Naive thymus-derived CD8-positive, alpha-beta T cell (primary cell): ENCODE measurements at regions not wholly inside any gene's neighbourhood (a gene's known extent, or its start where the extent isn't known, plus 50 kb on each side); places are given as distances from the start of the nearest gene placed in this dataset.

Experiments
- ATAC-seq, 2 donors: fragments of 150-1000 bp; cut with Tn5 transposase in 1 of 2; sonication (Bioruptor Pico), chemical (Tn5 transposase) in 1 of 2; 1 replicate in 1 of 2; 2 replicates in 1 of 2; pipeline ENCODE4 v1.10.0; 2021; ENCODE audit warnings: mild to moderate bottlenecking in 2 of 2, moderate library complexity in 2 of 2
- POLR2A ChIA-PET: fragments of 350-600 bp; sonication (Branson Sonifier 250); formaldehyde crosslinking; loops from one replicate; lab custom pipeline; 2021; ENCODE audit warnings: antibody characterized with exemption; lab: Charles Lee
- DNase-seq, 10 donors: peaks; one replicate each; pipeline versions ENCODE4 v3.0.0 to v3.0.0-alpha.2; 2020 to 2022
- H3K27ac Mint-ChIP-seq, 10 donors: one replicate each; pipeline ENCODE4 v1.8.0; 2020 to 2022; ENCODE audit warnings: mild to moderate bottlenecking in 10 of 10, mixed read lengths in 10 of 10, moderate library complexity in 4 of 10, inconsistent platforms in 1 of 10
- H3K27me3 Mint-ChIP-seq, 5 donors: one replicate each; pipeline ENCODE4 v1.8.0; 2021 to 2022; ENCODE audit warnings: mixed read lengths in 5 of 5
- H3K36me3 Mint-ChIP-seq, 3 donors: one replicate each; pipeline ENCODE4 v1.8.0; 2020 to 2022; ENCODE audit warnings: mixed read lengths in 3 of 3, mild to moderate bottlenecking in 2 of 3, inconsistent platforms in 1 of 3
- H3K4me1 Mint-ChIP-seq, 4 donors: one replicate each; pipeline ENCODE4 v1.8.0; 2021 to 2022; ENCODE audit warnings: mixed read lengths in 4 of 4
- H3K4me3 Mint-ChIP-seq, 10 donors: one replicate each; pipeline ENCODE4 v1.8.0; 2020 to 2022; ENCODE audit warnings: mild to moderate bottlenecking in 10 of 10, mixed read lengths in 10 of 10, moderate library complexity in 6 of 10, inconsistent platforms in 1 of 10
- H3K9me3 Mint-ChIP-seq, 9 donors: one replicate each; pipeline ENCODE4 v1.8.0; 2020 to 2022; ENCODE audit warnings: mixed read lengths in 9 of 9, mild to moderate bottlenecking in 3 of 9, inconsistent platforms in 1 of 9, moderate library complexity in 1 of 9

GRCh38 chr12:18008642-18009041 is 81.4 kb downstream of the RERGL start:
- H3K4me3 Mint-ChIP-seq: no peak overlapping the region
- DNase-seq (no peak), ATAC-seq (no peak)
- no peaks in the 10 kb centered on the region for H3K27me3 Mint-ChIP-seq
- no peaks in the 10 kb centered on the region for H3K4me1 Mint-ChIP-seq
- H3K9me3 Mint-ChIP-seq: peaks cover 0 to 44% (median 6%) of the 10 kb centered on the region in 9 donors
- no peak overlapping the region for H3K27ac Mint-ChIP-seq
- H3K36me3 Mint-ChIP-seq: no peaks in the 10 kb centered on the region
- POLR2A ChIA-PET: no interaction called here

GRCh38 chr12:17999174-17999801 is 90.7 kb downstream of the RERGL start:
- POLR2A ChIA-PET: no interaction called here
- H3K36me3 Mint-ChIP-seq: peaks cover 0 to 16% (median 4%) of the 10 kb centered on the region in 3 donors
- no peak overlapping the region for H3K27ac Mint-ChIP-seq
- DNase-seq (no peak), ATAC-seq (no peak)
- H3K27me3 Mint-ChIP-seq: no peaks in the 10 kb centered on the region
- H3K4me1 Mint-ChIP-seq: no peaks in the 10 kb centered on the region
- H3K9me3 Mint-ChIP-seq: peaks cover 13 to 46% (median 25%) of the 10 kb centered on the region in 9 donors
- no peak overlapping the region for H3K4me3 Mint-ChIP-seq

- Mint-ChIP-seq H3K9me3 (peaks cover 0 to 10% (median 2%) of the 10 kb centered on the region in 9 donors), H3K27me3 (no peaks in the 10 kb centered on the region), H3K27ac (no peak overlapping the region), H3K36me3 (no peaks in the 10 kb centered on the region), H3K4me1 (no peaks in the 10 kb centered on the region), H3K4me3 (no peak overlapping the region)
- POLR2A ChIA-PET: no interaction called here
- DNase-seq: no peak
- no peak for ATAC-seq
These were observed 97.9 kb downstream of the RERGL start for GRCh38 chr12:17992002-17992656.

- no peaks in the 10 kb centered on the region for H3K4me1 Mint-ChIP-seq
- no peak overlapping the region for H3K27ac Mint-ChIP-seq
- H3K9me3 Mint-ChIP-seq: peaks cover 0 to 16% (median 4%) of the 10 kb centered on the region in 9 donors
- ATAC-seq (no peak), DNase-seq (no peak)
- no peak overlapping the region for H3K4me3 Mint-ChIP-seq
- POLR2A ChIA-PET: no interaction called here
- no peaks in the 10 kb centered on the region for H3K27me3 Mint-ChIP-seq
- H3K36me3 Mint-ChIP-seq: no peaks in the 10 kb centered on the region
These were observed 107.4 kb downstream of the RERGL start for GRCh38 chr12:17982556-17982955.

GRCh38 chr12:17976202-17976601 is 113.8 kb downstream of the RERGL start:
- Mint-ChIP-seq H3K9me3 (peaks cover 0 to 29% (median 10%) of the 10 kb centered on the region in 9 donors), H3K27ac (no peak overlapping the region), H3K36me3 (peaks cover 0 to 8% (median 0%) of the 10 kb centered on the region in 3 donors), H3K4me3 (no peak overlapping the region), H3K4me1 (no peaks in the 10 kb centered on the region), H3K27me3 (no peaks in the 10 kb centered on the region)
- DNase-seq (no peak), ATAC-seq (no peak)
- POLR2A ChIA-PET: no interaction called here

- peaks cover 0 to 29% (median 9%) of the 10 kb centered on the region in 9 donors for H3K9me3 Mint-ChIP-seq
- peaks cover 0 to 8% (median 0%) of the 10 kb centered on the region in 3 donors for H3K36me3 Mint-ChIP-seq
- DNase-seq (no peak), ATAC-seq (no peak)
- H3K4me3 Mint-ChIP-seq: no peak overlapping the region
- POLR2A ChIA-PET: no interaction called here
- H3K27me3 Mint-ChIP-seq: no peaks in the 10 kb centered on the region
- no peak overlapping the region for H3K27ac Mint-ChIP-seq
- H3K4me1 Mint-ChIP-seq: no peaks in the 10 kb centered on the region
These were observed 114.2 kb downstream of the RERGL start for GRCh38 chr12:17975763-17976162.

GRCh38 chr12:17975239-17975638 is 114.8 kb downstream of the RERGL start:
- POLR2A ChIA-PET: no interaction called here
- Mint-ChIP-seq H3K4me3 (no peak overlapping the region), H3K9me3 (peaks cover 0 to 29% (median 10%) of the 10 kb centered on the region in 9 donors), H3K27me3 (no peaks in the 10 kb centered on the region), H3K36me3 (peaks cover 0 to 8% (median 0%) of the 10 kb centered on the region in 3 donors), H3K27ac (no peak overlapping the region), H3K4me1 (no peaks in the 10 kb centered on the region)
- DNase-seq (no peak), ATAC-seq (no peak)

GRCh38 chr12:17971850-17972249 is 118.1 kb downstream of the RERGL start:
- no peak overlapping the region for H3K27ac Mint-ChIP-seq
- H3K9me3 Mint-ChIP-seq: peaks cover 0 to 40% (median 11%) of the 10 kb centered on the region in 9 donors
- POLR2A ChIA-PET: no interaction called here
- H3K36me3 Mint-ChIP-seq: peaks cover 0 to 13% (median 0%) of the 10 kb centered on the region in 3 donors
- ATAC-seq (no peak), DNase-seq (no peak)
- H3K27me3 Mint-ChIP-seq: no peaks in the 10 kb centered on the region
- peaks cover 0 to 3% (median 0%) of the 10 kb centered on the region in 4 donors for H3K4me1 Mint-ChIP-seq
- H3K4me3 Mint-ChIP-seq: no peak overlapping the region

- POLR2A ChIA-PET: no interaction called here
- peaks cover 0 to 3% (median 0%) of the 10 kb centered on the region in 4 donors for H3K4me1 Mint-ChIP-seq
- H3K36me3 Mint-ChIP-seq: no peaks in the 10 kb centered on the region
- H3K9me3 Mint-ChIP-seq: peaks cover 4 to 21% (median 8%) of the 10 kb centered on the region in 9 donors
- no peak overlapping the region for H3K4me3 Mint-ChIP-seq
- no peak overlapping the region for H3K27ac Mint-ChIP-seq
- ATAC-seq (no peak), DNase-seq (no peak)
- no peaks in the 10 kb centered on the region for H3K27me3 Mint-ChIP-seq
These were observed 135.2 kb downstream of the RERGL start for GRCh38 chr12:17954788-17955187.

GRCh38 chr12:17950898-17951297 is 139.1 kb downstream of the RERGL start:
- Mint-ChIP-seq H3K4me3 (no peak overlapping the region), H3K36me3 (no peaks in the 10 kb centered on the region), H3K27me3 (no peaks in the 10 kb centered on the region), H3K4me1 (peaks cover 0 to 3% (median 0%) of the 10 kb centered on the region in 4 donors), H3K9me3 (peaks cover 3 to 21% (median 7%) of the 10 kb centered on the region in 9 donors), H3K27ac (no peak overlapping the region)
- POLR2A ChIA-PET: no interaction called here
- DNase-seq (no peak), ATAC-seq (no peak)

GRCh38 chr12:17949558-17950141 is 140.3 kb downstream of the RERGL start:
- H3K4me1 Mint-ChIP-seq: peaks cover 0 to 3% (median 0%) of the 10 kb centered on the region in 4 donors
- no peak for ATAC-seq
- H3K27ac Mint-ChIP-seq: no peak overlapping the region
- peaks cover 0 to 21% (median 7%) of the 10 kb centered on the region in 9 donors for H3K9me3 Mint-ChIP-seq
- no peak for DNase-seq
- H3K36me3 Mint-ChIP-seq: no peaks in the 10 kb centered on the region
- no peak overlapping the region for H3K4me3 Mint-ChIP-seq
- no peaks in the 10 kb centered on the region for H3K27me3 Mint-ChIP-seq
- POLR2A ChIA-PET: no interaction called here

GRCh38 chr12:17928708-17929366 is 161.2 kb downstream of the RERGL start:
- Mint-ChIP-seq H3K27me3 (no peaks in the 10 kb centered on the region), H3K27ac (no peak overlapping the region), H3K36me3 (no peaks in the 10 kb centered on the region), H3K4me3 (no peak overlapping the region), H3K4me1 (no peaks in the 10 kb centered on the region), H3K9me3 (peaks cover 0 to 21% (median 9%) of the 10 kb centered on the region in 9 donors)
- no peak for ATAC-seq
- POLR2A ChIA-PET: no interaction called here
- DNase-seq: no peak

GRCh38 chr12:17918013-17918412 is 172.0 kb downstream of the RERGL start:
- H3K27me3 Mint-ChIP-seq: peaks cover 0 to 1% (median 0%) of the 10 kb centered on the region in 5 donors
- DNase-seq: no peak
- POLR2A ChIA-PET: no interaction called here
- H3K4me3 Mint-ChIP-seq: no peak overlapping the region
- peaks cover 0 to 19% (median 5%) of the 10 kb centered on the region in 9 donors for H3K9me3 Mint-ChIP-seq
- peaks cover 0 to 2% (median 0%) of the 10 kb centered on the region in 3 donors for H3K36me3 Mint-ChIP-seq
- ATAC-seq: no peak
- H3K27ac Mint-ChIP-seq: no peak overlapping the region
- H3K4me1 Mint-ChIP-seq: no peaks in the 10 kb centered on the region
